ENCODE measurements at regions not wholly inside any gene's neighbourhood (a gene's known extent, or its start where the extent isn't known, plus 50 kb on each side); places are given as distances from the start of the nearest gene placed in this dataset.
"Not testable (repeated sequence)": the region's sequence is repeated elsewhere in the genome, so short reads cannot be mapped to it uniquely, and the experiment has no call there.

DNA sequence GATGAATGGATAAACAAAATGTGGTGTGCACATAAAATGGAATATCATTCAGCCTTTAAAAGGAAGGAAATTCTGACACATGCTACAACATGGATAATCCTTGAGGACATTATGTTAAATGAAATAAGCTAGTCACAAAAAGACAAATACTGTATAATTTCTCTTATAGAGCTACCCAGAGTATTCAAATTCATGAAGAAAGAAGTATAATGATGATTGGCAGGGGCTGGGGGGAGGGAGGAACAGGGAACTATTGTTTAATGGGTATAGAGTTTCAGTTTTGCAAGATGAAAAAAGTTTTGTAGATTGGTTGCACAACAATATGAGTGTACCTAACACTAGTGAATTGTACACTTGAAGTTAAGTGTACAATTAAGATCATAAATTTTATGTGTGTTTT lies 153.9 kb upstream of the STK26 start:
- H3K79me2 ChIP-seq (ENCODE audit: insufficient read depth, low read length), result no peaks in the 10 kb centered on the region
- no peak overlapping the region for H3K4me2 ChIP-seq (ENCODE audit: low read depth, low read length, poor library complexity, severe bottlenecking)
- H3K4me3 ChIP-seq (ENCODE audit: low read length, poor library complexity, severe bottlenecking), result no peak overlapping the region
- H3K4me1 ChIP-seq (ENCODE audit: insufficient read depth, low read length, poor library complexity, severe bottlenecking), result no peaks in the 10 kb centered on the region
- H3K9me3 ChIP-seq (ENCODE audit: insufficient read depth, low read depth, low read length), result no peaks in the 10 kb centered on the region
- H3K36me3 ChIP-seq (ENCODE audit: insufficient read depth, low read length), result no peaks in the 10 kb centered on the region
- no peaks in the 10 kb centered on the region for H3K9me2 ChIP-seq (replicated peaks; ENCODE audit: low read depth, low read length)
- no peak overlapping the region for H3K9ac ChIP-seq (ENCODE audit: low read depth, low read length, poor library complexity, severe bottlenecking)
- no peak overlapping the region for H2AFZ ChIP-seq (ENCODE audit: low read length)
- H3K27me3 ChIP-seq (ENCODE audit: insufficient read depth, low read length, poor library complexity, severe bottlenecking), result no peaks in the 10 kb centered on the region
- no peaks in the 10 kb centered on the region for H3F3A ChIP-seq (ENCODE audit: low read depth)
- TF ChIP-seq EZH2phosphoT487 (IDR thresholded peaks at IDR 0.05; ENCODE audit: borderline replicate concordance) (no peak), CTCF (conservative IDR thresholded peaks at IDR 0.05; ENCODE audit: low read length) (no peak)
- no peaks in the 10 kb centered on the region for H4K20me1 ChIP-seq (ENCODE audit: insufficient read depth, low read length, poor library complexity, severe bottlenecking)

DNA sequence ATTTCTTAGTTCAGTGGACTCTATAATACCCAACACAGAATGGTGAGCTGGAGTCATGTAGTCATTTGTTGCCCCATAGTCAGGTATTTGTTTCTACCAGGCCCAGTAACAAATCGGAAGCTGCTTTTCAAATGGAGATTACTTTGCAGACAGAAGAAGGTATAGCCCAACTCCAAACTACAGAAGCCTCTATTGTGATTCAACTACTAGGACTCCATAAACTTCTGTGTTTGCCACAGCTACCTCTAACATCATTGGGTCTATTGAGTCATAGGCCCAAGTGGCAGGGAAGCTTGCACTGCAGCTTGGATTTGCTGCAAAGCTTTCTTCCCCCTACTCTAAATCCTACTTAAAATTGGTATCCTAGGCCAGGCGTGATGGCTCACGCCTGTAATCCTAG lies 148.8 kb upstream of the STK26 start:
- Histone ChIP-seq H3K9me2 (replicated peaks; ENCODE audit: low read depth, low read length) (no peaks in the 10 kb centered on the region), H3K4me2 (ENCODE audit: low read depth, low read length, poor library complexity, severe bottlenecking) (no peak overlapping the region), H3K4me3 (ENCODE audit: low read length, poor library complexity, severe bottlenecking) (no peak overlapping the region), H3K36me3 (ENCODE audit: insufficient read depth, low read length) (no peaks in the 10 kb centered on the region), H3K27me3 (ENCODE audit: insufficient read depth, low read length, poor library complexity, severe bottlenecking) (no peaks in the 10 kb centered on the region), H3K9me3 (ENCODE audit: insufficient read depth, low read depth, low read length) (no peaks in the 10 kb centered on the region), H3F3A (ENCODE audit: low read depth) (no peaks in the 10 kb centered on the region), H4K20me1 (ENCODE audit: insufficient read depth, low read length, poor library complexity, severe bottlenecking) (no peaks in the 10 kb centered on the region), H3K79me2 (ENCODE audit: insufficient read depth, low read length) (no peaks in the 10 kb centered on the region), H3K4me1 (ENCODE audit: insufficient read depth, low read length, poor library complexity, severe bottlenecking) (no peaks in the 10 kb centered on the region), H3K9ac (ENCODE audit: low read depth, low read length, poor library complexity, severe bottlenecking) (no peak overlapping the region), H2AFZ (ENCODE audit: low read length) (no peak overlapping the region)
- TF ChIP-seq EZH2phosphoT487 (IDR thresholded peaks at IDR 0.05; ENCODE audit: borderline replicate concordance) (no peak), CTCF (conservative IDR thresholded peaks at IDR 0.05; ENCODE audit: low read length) (no peak)

DNA sequence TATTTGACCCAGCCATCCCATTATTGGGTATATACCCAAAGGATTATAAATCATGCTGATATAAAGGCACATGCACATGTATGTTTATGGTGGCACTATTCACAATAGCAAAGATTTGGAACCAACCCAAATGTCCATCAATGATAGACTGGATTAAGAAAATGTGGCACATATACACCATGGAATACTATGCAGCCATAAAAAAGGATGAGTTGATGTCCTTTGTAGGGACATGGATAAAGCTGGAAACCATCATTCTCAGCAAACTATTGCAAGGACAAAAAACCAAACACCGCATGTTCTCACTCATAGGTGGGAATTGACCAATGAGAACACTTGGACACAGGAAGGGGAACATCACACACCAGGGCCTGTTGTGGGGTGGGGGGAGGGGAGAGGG lies 147.3 kb upstream of the STK26 start:
- not testable (repeated sequence) for H3K79me2 ChIP-seq (ENCODE audit: insufficient read depth, low read length); H3K4me3 ChIP-seq (ENCODE audit: low read length, poor library complexity, severe bottlenecking); H3K9ac ChIP-seq (ENCODE audit: low read depth, low read length, poor library complexity, severe bottlenecking); H3K4me2 ChIP-seq (ENCODE audit: low read depth, low read length, poor library complexity, severe bottlenecking); H3K9me2 ChIP-seq (replicated peaks; ENCODE audit: low read depth, low read length); H3F3A ChIP-seq (ENCODE audit: low read depth); H2AFZ ChIP-seq (ENCODE audit: low read length); H4K20me1 ChIP-seq (ENCODE audit: insufficient read depth, low read length, poor library complexity, severe bottlenecking); H3K36me3 ChIP-seq (ENCODE audit: insufficient read depth, low read length); H3K4me1 ChIP-seq (ENCODE audit: insufficient read depth, low read length, poor library complexity, severe bottlenecking); H3K9me3 ChIP-seq (ENCODE audit: insufficient read depth, low read depth, low read length); H3K27me3 ChIP-seq (ENCODE audit: insufficient read depth, low read length, poor library complexity, severe bottlenecking)

GRCh38 chrX:131881194-131881593 lies 141.9 kb upstream of the STK26 start:
- Histone ChIP-seq H3K79me2 (ENCODE audit: insufficient read depth, low read length) (no peaks in the 10 kb centered on the region), H3K4me3 (ENCODE audit: low read length, poor library complexity, severe bottlenecking) (no peak overlapping the region), H2AFZ (ENCODE audit: low read length) (no peak overlapping the region), H4K20me1 (ENCODE audit: insufficient read depth, low read length, poor library complexity, severe bottlenecking) (no peaks in the 10 kb centered on the region), H3F3A (ENCODE audit: low read depth) (no peaks in the 10 kb centered on the region), H3K4me2 (ENCODE audit: low read depth, low read length, poor library complexity, severe bottlenecking) (no peak overlapping the region), H3K27me3 (ENCODE audit: insufficient read depth, low read length, poor library complexity, severe bottlenecking) (no peaks in the 10 kb centered on the region), H3K9me3 (ENCODE audit: insufficient read depth, low read depth, low read length) (no peaks in the 10 kb centered on the region), H3K9ac (ENCODE audit: low read depth, low read length, poor library complexity, severe bottlenecking) (no peak overlapping the region), H3K4me1 (ENCODE audit: insufficient read depth, low read length, poor library complexity, severe bottlenecking) (no peaks in the 10 kb centered on the region), H3K36me3 (ENCODE audit: insufficient read depth, low read length) (no peaks in the 10 kb centered on the region), H3K9me2 (replicated peaks; ENCODE audit: low read depth, low read length) (no peaks in the 10 kb centered on the region)
- TF ChIP-seq EZH2phosphoT487 (IDR thresholded peaks at IDR 0.05; ENCODE audit: borderline replicate concordance), result no peak
- TF ChIP-seq CTCF (conservative IDR thresholded peaks at IDR 0.05; ENCODE audit: low read length), result no peak

- not testable (repeated sequence) for H3K27me3 ChIP-seq (ENCODE audit: insufficient read depth, low read length, poor library complexity, severe bottlenecking); H3K36me3 ChIP-seq (ENCODE audit: insufficient read depth, low read length); H3K4me1 ChIP-seq (ENCODE audit: insufficient read depth, low read length, poor library complexity, severe bottlenecking); H3K9me2 ChIP-seq (replicated peaks; ENCODE audit: low read depth, low read length); H3K9me3 ChIP-seq (ENCODE audit: insufficient read depth, low read depth, low read length); H3K79me2 ChIP-seq (ENCODE audit: insufficient read depth, low read length); H3K4me3 ChIP-seq (ENCODE audit: low read length, poor library complexity, severe bottlenecking); H4K20me1 ChIP-seq (ENCODE audit: insufficient read depth, low read length, poor library complexity, severe bottlenecking); H2AFZ ChIP-seq (ENCODE audit: low read length); H3K9ac ChIP-seq (ENCODE audit: low read depth, low read length, poor library complexity, severe bottlenecking); H3F3A ChIP-seq (ENCODE audit: low read depth); H3K4me2 ChIP-seq (ENCODE audit: low read depth, low read length, poor library complexity, severe bottlenecking)
Observed at GRCh38 chrX:131885042-131885441, 138.1 kb upstream of the STK26 start.

Measured in Loucy (cell line).